CD4-positive, alpha-beta T cell treated with Interleukin-6 at 100 ng/mL for 8 hours (primary cell): ENCODE measurements at regions not wholly inside any gene's neighbourhood (a gene's known extent, or its start where the extent isn't known, plus 50 kb on each side); places are given as distances from the start of the nearest gene placed in this dataset.

Source experiments
- DNase-seq: peaks from one replicate; pipeline ENCODE4 v3.0.0-alpha.2; 2020; ENCODE audit warnings: mixed read lengths, low spot score

GRCh38 chr5:2263763-2264162 lies 381.0 kb upstream of the IRX4 start:
- no peak for DNase-seq

DNA sequence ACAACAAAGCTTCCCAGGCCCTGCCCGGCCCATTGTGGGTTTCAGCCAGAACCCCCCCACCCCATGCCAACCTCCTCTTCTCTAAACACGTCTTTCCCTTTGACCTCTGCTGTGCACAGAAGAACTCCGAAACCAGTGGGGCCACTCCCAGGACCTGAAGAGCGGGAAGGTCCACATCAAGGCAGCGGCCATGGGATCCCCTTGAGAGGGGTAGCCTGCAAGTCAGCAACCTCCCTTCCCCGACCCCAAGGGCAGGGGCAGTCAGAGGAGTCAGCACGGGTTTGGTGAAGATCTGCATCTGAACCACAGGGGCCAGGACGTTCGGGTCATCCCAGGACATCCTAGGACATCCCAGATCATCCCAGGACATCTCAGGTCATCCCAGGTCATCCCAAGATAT lies 379.9 kb upstream of the IRX4 start:
- DNase-seq: no peak

DNA sequence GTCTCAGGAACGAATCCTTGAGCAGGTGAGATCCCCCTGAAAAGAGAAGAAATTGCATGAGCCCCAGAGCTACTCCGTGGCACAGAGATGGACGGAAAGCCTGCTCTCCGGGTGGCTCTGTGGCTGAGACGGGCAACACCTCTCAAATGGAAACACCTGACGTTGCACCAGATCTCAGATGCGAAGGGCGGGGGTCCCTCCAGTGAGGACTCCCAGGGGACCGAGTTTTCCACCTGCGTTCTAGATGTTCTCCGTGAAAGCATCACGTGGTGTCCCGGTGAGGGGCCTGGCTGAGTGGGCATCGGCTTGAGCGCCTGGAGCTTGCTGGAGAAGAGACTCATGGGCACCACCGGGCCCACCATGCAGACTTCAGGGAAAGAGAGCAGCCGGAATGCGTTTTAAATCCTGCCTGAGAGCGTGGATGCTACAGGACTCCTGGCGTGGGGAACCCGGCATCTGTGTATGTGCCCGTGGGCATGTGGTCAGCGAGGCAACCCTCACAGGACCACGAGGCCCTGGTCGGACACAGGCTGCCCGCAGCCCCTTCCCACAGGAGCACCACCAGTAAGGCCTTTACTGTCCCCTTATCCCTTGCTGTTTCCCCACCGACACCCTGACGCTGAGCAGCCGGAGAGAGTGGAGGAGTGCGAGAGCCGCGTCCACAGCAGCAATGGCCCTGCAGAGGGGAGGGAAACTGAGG lies 378.4 kb upstream of the IRX4 start:
- DNase-seq: no peak

DNA sequence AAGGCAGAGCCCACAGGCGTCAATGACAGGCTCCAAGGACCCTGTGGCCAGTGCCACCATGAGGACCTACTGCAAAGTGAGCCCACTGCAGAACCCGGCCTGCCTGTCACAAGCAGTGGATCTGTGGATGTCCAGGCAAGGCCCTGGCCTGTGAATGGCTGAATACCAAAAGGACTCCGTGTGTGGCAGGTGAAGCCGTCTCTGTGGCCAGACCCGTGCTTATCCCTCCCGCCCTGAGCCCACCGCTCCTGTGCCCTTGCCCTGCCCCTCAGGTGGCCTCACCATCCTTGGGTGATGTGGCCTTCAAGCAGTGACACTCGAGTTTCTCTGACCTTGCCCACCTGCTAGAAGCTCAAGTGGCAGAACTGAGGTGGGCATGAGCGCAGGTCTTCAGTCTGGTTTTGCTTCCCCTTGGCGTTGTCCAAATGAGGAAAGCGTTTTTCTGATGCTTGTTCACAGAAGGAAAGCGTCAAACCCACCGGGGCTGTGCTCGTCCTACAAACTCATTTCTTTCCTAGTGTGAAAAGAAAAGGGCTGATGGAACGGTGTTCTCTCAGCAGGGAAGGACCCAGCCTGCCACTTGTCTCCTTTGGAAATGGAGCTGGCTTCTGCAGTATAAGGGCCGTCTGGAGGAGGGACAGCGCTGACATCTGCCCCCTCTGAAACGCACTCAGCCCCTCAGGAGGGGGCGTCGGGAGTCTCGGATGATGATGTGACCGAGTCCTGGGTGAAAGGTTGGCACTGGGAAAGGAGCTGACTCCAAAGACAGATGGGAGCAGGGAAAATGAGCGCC lies 377.7 kb upstream of the IRX4 start:
- DNase-seq: no peak

DNA sequence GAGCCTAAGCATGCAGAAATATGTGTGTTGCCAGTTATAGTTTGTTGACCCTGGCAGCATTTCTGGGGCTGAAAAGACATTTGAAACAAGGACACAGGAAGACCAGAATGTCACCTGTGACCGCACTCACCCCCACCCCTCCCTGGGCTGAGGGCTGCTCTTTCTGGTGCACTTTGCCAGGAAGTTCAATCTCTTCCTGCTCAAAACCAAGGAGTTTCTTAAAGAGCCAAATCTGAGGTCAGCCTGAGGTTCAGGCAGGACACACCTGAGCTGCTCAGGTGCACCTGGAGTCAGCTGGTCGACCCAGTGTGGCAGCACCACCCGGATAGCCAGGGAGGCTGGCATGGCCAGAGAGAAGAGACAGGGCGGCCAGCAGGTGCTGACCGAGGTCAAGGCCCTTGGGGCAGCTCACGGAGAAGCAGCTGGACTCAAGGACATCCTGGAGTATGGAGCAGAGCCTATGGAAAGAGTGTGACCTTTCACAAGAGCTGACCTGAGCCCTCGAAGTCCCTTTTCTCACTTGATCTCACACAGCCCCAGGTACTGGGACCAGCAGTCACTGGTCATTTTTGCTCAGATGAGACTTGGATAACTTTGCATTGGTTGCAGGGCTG lies 376.9 kb upstream of the IRX4 start:
- no peak for DNase-seq

DNA sequence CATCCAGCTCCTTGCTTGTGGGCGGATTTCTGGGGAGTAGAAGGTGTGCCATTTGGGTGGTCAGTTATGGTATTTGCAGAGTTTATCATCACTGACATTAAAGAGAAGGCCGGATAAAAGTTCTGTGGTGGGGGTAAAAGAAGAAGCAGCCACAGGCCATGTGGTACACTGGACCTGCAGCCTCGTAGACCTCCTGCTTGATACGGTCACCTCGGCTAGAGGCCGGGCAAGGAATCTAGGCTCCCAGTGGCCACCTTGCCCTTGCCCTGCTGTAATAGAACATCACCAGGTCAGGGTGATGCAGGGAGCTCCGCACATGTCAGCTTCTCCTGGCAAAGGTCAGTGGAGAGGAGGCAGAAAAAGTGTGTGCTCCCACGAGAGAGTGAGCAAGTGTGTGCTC lies 376.1 kb upstream of the IRX4 start:
- DNase-seq: no peak

DNA sequence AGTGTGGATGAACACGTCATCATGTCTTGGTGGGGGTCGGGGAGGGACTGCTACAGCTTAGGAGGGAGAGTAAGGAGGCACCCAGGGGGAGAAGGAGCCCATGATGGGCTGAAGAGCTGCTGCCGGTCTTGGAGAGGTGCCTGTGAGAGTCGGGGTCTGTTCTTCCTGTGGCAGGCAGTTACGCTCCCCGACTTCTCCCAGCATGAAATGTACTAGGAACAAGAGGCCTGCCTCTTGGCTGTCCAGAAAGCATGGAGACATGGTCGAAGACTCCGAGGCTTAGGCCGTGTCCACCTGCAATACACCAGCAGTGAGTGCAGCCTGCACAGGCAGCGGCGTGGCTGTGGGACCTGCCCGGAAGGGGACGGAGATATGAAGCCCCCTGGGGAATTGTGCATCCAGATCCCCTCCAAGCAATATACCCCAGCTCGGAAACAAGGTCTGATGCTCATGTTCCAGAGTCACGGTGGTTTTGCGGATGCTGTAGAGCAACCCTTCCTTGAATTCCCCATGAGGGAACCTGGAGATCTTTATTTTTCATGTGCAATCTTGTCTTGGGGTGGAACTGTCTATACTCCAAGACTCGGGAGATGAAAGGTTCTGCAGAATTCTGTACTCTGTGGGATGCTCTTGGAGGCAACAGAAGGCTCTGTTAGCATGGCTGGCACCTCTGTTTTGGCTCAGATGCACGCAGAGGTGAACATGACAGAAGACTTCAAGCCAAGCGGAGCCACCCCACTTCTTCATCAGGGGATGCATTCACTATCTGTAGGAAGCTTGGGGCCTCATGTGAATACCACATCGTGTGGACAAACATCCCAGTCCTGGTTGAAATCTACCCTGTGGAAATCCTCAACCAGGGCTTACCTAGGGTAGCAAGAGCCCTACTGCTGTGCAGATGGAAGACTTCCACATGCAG lies 374.9 kb upstream of the IRX4 start:
- DNase-seq: no peak

- DNase-seq: no peak
Measured at GRCh38 chr5:2256691-2257280, 374.1 kb upstream of the IRX4 start.

GRCh38 chr5:2255915-2256690 lies 373.4 kb upstream of the IRX4 start:
- DNase-seq: no peak

- no peak for DNase-seq
Measured at GRCh38 chr5:2254880-2255750, 372.4 kb upstream of the IRX4 start.

- no peak for DNase-seq
Measured at GRCh38 chr5:2254406-2254805, 371.7 kb upstream of the IRX4 start.

DNA sequence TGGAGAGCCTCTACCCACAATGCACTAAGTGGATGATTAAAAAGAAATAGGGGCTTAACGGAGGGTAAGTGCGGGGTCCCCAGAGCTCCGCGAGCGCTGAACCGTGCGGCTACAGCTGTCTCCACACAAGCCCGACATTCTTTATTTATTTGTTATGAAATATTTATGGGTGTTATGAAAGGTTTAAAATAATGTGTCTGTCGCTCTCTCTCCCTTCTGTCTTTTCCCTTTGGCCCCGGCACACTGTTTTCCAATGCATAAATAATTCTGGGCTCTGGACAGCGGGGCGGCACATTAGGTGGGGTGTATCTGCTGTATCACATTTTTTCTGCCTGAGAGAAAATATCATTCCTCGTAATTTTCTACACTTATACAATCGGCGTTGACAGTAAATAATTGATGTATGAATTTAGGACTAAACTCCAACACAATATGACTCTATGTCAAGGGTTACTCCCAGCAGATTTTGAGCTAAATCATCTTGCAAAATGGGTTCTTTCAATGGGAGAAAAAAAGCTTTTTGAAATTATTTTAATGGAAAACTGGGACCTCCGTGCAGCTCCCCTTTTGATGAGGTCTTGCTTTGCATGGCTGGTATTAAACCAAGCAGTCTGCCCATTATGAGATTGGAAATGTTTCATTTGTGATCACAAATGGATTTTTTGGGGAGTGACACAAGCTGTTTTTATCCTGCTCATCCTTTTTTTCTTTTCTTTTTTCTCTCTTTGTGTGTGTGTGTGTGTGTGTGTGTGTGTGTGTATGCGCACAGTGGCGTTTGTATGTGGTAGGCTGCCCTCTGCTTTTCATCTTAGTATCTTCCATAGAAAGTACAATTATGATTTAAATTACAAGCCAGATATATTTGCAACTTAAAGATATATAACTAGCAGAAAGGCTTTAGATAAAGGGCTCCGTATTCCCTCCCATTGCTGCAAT lies 370.6 kb upstream of the IRX4 start:
- no peak for DNase-seq

GRCh38 chr5:2251751-2252150 lies 369.0 kb upstream of the IRX4 start:
- no peak for DNase-seq

DNA sequence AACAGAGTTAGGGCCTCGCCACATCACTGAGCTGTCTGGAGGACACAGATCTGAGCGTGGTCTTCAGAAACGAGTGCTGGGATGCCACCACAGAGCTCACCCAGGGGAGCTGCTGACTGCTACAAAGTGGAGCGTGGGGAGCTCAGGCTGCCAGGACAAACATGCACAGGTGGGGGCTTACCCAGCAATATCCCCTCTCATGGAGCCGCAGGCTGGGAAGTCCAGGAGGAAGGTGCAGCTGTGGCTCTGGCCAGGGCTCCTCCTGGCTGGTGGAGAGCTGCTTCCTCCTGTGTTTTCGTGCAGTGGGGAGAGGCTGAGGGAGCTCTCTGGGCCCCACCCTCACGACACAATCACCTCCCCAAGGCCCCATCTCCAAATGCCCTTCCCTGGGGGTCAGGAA lies 368.6 kb upstream of the IRX4 start:
- no peak for DNase-seq

DNA sequence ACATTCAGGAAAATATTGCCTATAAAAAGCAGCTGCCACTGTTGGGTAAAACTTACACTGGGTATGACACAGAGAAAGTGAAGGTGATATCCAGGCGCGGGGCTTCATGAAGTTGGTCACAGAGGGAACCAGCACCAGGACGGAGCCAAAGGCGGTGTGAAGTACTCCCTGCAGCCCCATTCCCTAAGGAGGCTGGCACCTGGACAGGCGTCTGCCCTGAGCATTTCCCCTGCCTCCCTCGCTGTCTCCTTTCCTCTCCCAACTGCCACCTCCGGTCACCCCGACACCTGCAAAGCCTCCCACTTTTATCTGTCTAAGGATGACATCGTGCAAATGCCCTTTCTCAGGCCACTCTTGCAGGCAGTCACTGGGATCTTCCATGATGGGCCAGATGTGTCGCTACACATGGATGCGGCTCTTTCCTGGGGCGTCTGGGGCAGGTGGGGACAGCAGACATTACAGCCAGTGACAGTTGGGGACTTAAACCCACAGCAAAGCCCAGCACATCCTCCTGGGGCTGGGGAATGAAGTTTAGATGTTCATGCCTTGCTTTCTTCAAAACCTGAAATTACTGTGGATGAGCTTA lies 367.7 kb upstream of the IRX4 start:
- no peak for DNase-seq

DNA sequence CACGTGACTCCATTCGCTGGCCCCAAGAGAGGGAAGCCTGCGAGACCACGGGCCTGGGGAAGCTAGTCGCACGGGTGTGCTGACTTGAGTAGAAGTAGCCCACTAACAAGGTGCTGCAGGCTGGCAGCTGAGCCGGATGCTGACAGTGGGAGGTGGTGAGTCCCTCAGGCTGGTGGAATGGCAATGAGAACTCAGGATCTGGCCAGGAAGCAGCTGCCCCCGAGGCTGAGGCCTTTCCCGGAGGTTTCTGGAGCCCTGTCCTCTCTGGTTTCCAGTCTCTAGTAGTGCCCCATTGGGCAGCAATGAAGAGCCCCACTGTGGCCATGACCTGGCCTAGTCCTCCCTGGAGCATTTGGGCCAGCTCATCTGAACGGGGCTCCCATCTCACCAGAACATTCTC lies 366.7 kb upstream of the IRX4 start:
- no peak for DNase-seq

- no peak for DNase-seq
Measured at GRCh38 chr5:2249026-2249425, 366.3 kb upstream of the IRX4 start.

DNA sequence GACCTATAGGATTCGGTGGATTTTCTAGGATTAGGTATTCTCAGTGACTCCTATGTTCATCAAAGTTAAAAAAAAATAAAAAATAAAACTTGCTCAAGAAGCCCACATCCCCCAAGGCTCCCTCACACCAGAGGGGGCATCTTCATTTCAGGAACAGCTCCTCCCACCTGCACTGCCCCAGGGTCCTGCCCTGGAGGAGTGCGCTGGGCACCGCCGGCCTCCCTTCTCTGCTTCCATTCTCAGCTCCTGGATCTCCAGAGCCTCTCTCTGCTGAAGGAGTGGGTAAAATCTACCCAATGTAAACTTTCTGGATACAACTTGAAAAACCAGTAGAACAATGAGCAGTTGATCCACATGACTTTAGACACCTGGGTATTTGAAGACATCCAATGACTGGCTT lies 359.8 kb upstream of the IRX4 start:
- DNase-seq: no peak

DNA sequence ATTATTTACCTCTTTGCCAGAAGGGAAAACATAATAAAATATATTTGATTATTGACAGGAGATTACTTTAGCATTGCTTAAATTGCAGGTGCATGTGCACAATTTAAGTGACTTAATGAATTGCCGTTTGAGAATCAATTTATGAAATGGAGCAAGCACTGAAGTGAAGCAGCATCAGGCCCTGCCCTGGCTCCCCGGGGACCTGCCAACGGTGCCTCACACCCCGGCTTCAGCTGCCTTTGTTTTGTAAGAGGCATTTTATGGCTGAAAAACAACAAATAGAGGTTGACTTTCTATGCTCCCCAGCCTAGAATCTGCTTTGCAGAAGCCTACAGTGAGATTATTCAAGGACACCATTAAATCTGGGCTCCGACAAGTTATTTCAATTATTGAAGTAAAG lies 359.1 kb upstream of the IRX4 start:
- DNase-seq: no peak
